Testis (tissue), 2 donors: ENCODE measurements at regions not wholly inside any gene's neighbourhood (a gene's known extent, or its start where the extent isn't known, plus 50 kb on each side); places are given as distances from the start of the nearest gene placed in this dataset.

ENCODE experiments used
- POLR2A ChIP-seq: fragments of 450-650 bp; IDR thresholded peaks from one replicate; pipeline ENCODE4 v1.6.1; 2017; ENCODE audit warnings: antibody characterized with exemption, mild to moderate bottlenecking, moderate library complexity
- TF ChIP-seq, protein P1 (sequence below), 3 experiments: fragments of 450-650 bp in 2 of 3; fragments of 200-600 bp in 1 of 3; sonication (generic) in 1 of 3; IDR thresholded peaks; one replicate each; pipeline ENCODE4 v1.5.1; 2016 to 2019; ENCODE audit warnings: antibody characterized with exemption in 3 of 3, mild to moderate bottlenecking in 2 of 3, moderate library complexity in 1 of 3

GRCh38 chr11:109934151-109934550, 159.0 kb upstream of the ZC3H12C start:
- TF ChIP-seq, protein P1, sequence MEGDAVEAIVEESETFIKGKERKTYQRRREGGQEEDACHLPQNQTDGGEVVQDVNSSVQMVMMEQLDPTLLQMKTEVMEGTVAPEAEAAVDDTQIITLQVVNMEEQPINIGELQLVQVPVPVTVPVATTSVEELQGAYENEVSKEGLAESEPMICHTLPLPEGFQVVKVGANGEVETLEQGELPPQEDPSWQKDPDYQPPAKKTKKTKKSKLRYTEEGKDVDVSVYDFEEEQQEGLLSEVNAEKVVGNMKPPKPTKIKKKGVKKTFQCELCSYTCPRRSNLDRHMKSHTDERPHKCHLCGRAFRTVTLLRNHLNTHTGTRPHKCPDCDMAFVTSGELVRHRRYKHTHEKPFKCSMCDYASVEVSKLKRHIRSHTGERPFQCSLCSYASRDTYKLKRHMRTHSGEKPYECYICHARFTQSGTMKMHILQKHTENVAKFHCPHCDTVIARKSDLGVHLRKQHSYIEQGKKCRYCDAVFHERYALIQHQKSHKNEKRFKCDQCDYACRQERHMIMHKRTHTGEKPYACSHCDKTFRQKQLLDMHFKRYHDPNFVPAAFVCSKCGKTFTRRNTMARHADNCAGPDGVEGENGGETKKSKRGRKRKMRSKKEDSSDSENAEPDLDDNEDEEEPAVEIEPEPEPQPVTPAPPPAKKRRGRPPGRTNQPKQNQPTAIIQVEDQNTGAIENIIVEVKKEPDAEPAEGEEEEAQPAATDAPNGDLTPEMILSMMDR (IDR thresholded peaks at IDR 0.05), result no peak
- TF ChIP-seq POLR2A, result no peak
